Stimulated activated naive CD8-positive, alpha-beta T cell treated with anti-CD3 and anti-CD28 coated beads, Interleukin-15, amount 100 ng/mL, for 72 hours (primary cell): ENCODE measurements at regions not wholly inside any gene's neighbourhood (a gene's known extent, or its start where the extent isn't known, plus 50 kb on each side); places are given as distances from the start of the nearest gene placed in this dataset.
"Not testable (repeated sequence)": the region's sequence is repeated elsewhere in the genome, so short reads cannot be mapped to it uniquely, and the experiment has no call there.

ENCODE experiments used
- ATAC-seq: fragments of 150-1000 bp; cut with Tn5 transposase; 2 replicates; pipeline ENCODE4 v1.10.0; 2021; ENCODE audit warnings: mild to moderate bottlenecking, moderate library complexity
- DNase-seq, 2 donors: peaks; one replicate each; pipeline ENCODE4 v3.0.0; 2021 to 2022
- H3K27ac Mint-ChIP-seq, 2 donors: one replicate each; pipeline ENCODE4 v1.8.0; 2022; ENCODE audit warnings: mild to moderate bottlenecking in 2 of 2, mixed read lengths in 2 of 2, moderate library complexity in 2 of 2
- H3K27me3 Mint-ChIP-seq: one replicate; pipeline ENCODE4 v1.8.0; 2022; ENCODE audit warnings: mixed read lengths
- H3K4me1 Mint-ChIP-seq: one replicate; pipeline ENCODE4 v1.8.0; 2022; ENCODE audit warnings: mild to moderate bottlenecking, mixed read lengths
- H3K4me3 Mint-ChIP-seq, 2 donors: one replicate each; pipeline ENCODE4 v1.8.0; 2022; ENCODE audit warnings: mild to moderate bottlenecking in 2 of 2, mixed read lengths in 2 of 2, moderate library complexity in 1 of 2
- H3K9me3 Mint-ChIP-seq, 2 donors: one replicate each; pipeline ENCODE4 v1.8.0; 2022; ENCODE audit warnings: mixed read lengths in 2 of 2

- DNase-seq = no peak
- no peak for ATAC-seq
- Mint-ChIP-seq H3K27me3 (no peaks in the 10 kb centered on the region), H3K4me3 (no peak overlapping the region), H3K27ac (no peak overlapping the region), H3K4me1 (no peaks in the 10 kb centered on the region), H3K9me3 (peaks cover 9 to 26% of the 10 kb centered on the region in 2 donors)
These were observed 343.3 kb upstream of the KLF4 start for GRCh38 chr9:107832871-107833270.

- no peaks in the 10 kb centered on the region for H3K4me1 Mint-ChIP-seq
- peaks cover 0 to 23% of the 10 kb centered on the region in 2 donors for H3K9me3 Mint-ChIP-seq
These were observed 340.9 kb upstream of the KLF4 start for GRCh38 chr9:107830479-107830878.

GRCh38 chr9:107827884-107828283 is 338.3 kb upstream of the KLF4 start:
- H3K9me3 Mint-ChIP-seq = peaks cover 0 to 23% of the 10 kb centered on the region in 2 donors
- no peaks in the 10 kb centered on the region for H3K4me1 Mint-ChIP-seq
- no peak for DNase-seq
- no peak overlapping the region for H3K27ac Mint-ChIP-seq
- no peak for ATAC-seq
- no peaks in the 10 kb centered on the region for H3K27me3 Mint-ChIP-seq
- no peak overlapping the region for H3K4me3 Mint-ChIP-seq

More at GRCh38 chr9:107830479-107830878, 340.9 kb upstream of the KLF4 start:
- DNase-seq (no peak), ATAC-seq (no peak)
- H3K27ac Mint-ChIP-seq = no peak overlapping the region
- no peak overlapping the region for H3K4me3 Mint-ChIP-seq
- no peaks in the 10 kb centered on the region for H3K27me3 Mint-ChIP-seq

GRCh38 chr9:107827304-107827703 is 337.7 kb upstream of the KLF4 start:
- no peak for DNase-seq

GRCh38 chr9:107826688-107826983 is 337.1 kb upstream of the KLF4 start:
- DNase-seq, H3K27ac Mint-ChIP-seq, H3K4me1 Mint-ChIP-seq, H3K27me3 Mint-ChIP-seq, ATAC-seq, H3K4me3 Mint-ChIP-seq: not testable (repeated sequence)
- peaks cover 0 to 23% of the 10 kb centered on the region in 2 donors for H3K9me3 Mint-ChIP-seq

More at GRCh38 chr9:107827304-107827703, 337.7 kb upstream of the KLF4 start:
- no peak overlapping the region for H3K4me3 Mint-ChIP-seq
- ATAC-seq = no peak
- H3K4me1 Mint-ChIP-seq = no peaks in the 10 kb centered on the region
- H3K27me3 Mint-ChIP-seq = no peaks in the 10 kb centered on the region
- no peak overlapping the region for H3K27ac Mint-ChIP-seq
- peaks cover 0 to 23% of the 10 kb centered on the region in 2 donors for H3K9me3 Mint-ChIP-seq

GRCh38 chr9:107824556-107824955 is 335.0 kb upstream of the KLF4 start:
- H3K27ac Mint-ChIP-seq = no peak overlapping the region
- ATAC-seq (no peak), DNase-seq (no peak)
- H3K9me3 Mint-ChIP-seq = peaks cover 0 to 17% of the 10 kb centered on the region in 2 donors
- H3K27me3 Mint-ChIP-seq = no peaks in the 10 kb centered on the region
- H3K4me1 Mint-ChIP-seq = no peaks in the 10 kb centered on the region
- H3K4me3 Mint-ChIP-seq = no peak overlapping the region

- no peaks in the 10 kb centered on the region for H3K27me3 Mint-ChIP-seq
- no peak overlapping the region for H3K4me3 Mint-ChIP-seq
- no peaks in the 10 kb centered on the region for H3K4me1 Mint-ChIP-seq
- no peak overlapping the region for H3K27ac Mint-ChIP-seq
- no peak for ATAC-seq
- no peak for DNase-seq
- peaks cover 3 to 6% of the 10 kb centered on the region in 2 donors for H3K9me3 Mint-ChIP-seq
These were observed 330.4 kb upstream of the KLF4 start for GRCh38 chr9:107819772-107820565.

- H3K4me3 Mint-ChIP-seq = not testable (repeated sequence)
These were observed 328.9 kb upstream of the KLF4 start for GRCh38 chr9:107818503-107818829.

GRCh38 chr9:107817595-107818502 is 328.3 kb upstream of the KLF4 start:
- DNase-seq, H3K4me3 Mint-ChIP-seq, H3K9me3 Mint-ChIP-seq, H3K4me1 Mint-ChIP-seq, ATAC-seq, H3K27me3 Mint-ChIP-seq, H3K27ac Mint-ChIP-seq: not testable (repeated sequence)

More at GRCh38 chr9:107818503-107818829, 328.9 kb upstream of the KLF4 start:
- H3K27me3 Mint-ChIP-seq, ATAC-seq, H3K27ac Mint-ChIP-seq, H3K4me1 Mint-ChIP-seq, DNase-seq, H3K9me3 Mint-ChIP-seq: not testable (repeated sequence)

GRCh38 chr9:107816561-107817021 is 327.0 kb upstream of the KLF4 start:
- Mint-ChIP-seq H3K9me3 (peaks cover 0 to 6% of the 10 kb centered on the region in 2 donors), H3K27ac (no peak overlapping the region), H3K4me1 (no peaks in the 10 kb centered on the region), H3K27me3 (no peaks in the 10 kb centered on the region), H3K4me3 (no peak overlapping the region)
- no peak for ATAC-seq
- no peak for DNase-seq

- ATAC-seq = no peak
- DNase-seq = no peak
- H3K27ac Mint-ChIP-seq = no peak overlapping the region
These were observed 326.4 kb upstream of the KLF4 start for GRCh38 chr9:107815782-107816560.

GRCh38 chr9:107813287-107813686 is 323.7 kb upstream of the KLF4 start:
- no peak overlapping the region for H3K27ac Mint-ChIP-seq
- no peaks in the 10 kb centered on the region for H3K27me3 Mint-ChIP-seq
- peaks cover 4 to 15% of the 10 kb centered on the region in 2 donors for H3K9me3 Mint-ChIP-seq
- no peak for ATAC-seq
- H3K4me1 Mint-ChIP-seq = no peaks in the 10 kb centered on the region
- H3K4me3 Mint-ChIP-seq = no peak overlapping the region
- DNase-seq = no peak

More at GRCh38 chr9:107815782-107816560, 326.4 kb upstream of the KLF4 start:
- no peaks in the 10 kb centered on the region for H3K4me1 Mint-ChIP-seq
- peaks cover 0 to 6% of the 10 kb centered on the region in 2 donors for H3K9me3 Mint-ChIP-seq
- no peak overlapping the region for H3K4me3 Mint-ChIP-seq
- no peaks in the 10 kb centered on the region for H3K27me3 Mint-ChIP-seq

- Mint-ChIP-seq H3K9me3 (peaks cover 14 to 17% of the 10 kb centered on the region in 2 donors), H3K27me3 (no peaks in the 10 kb centered on the region), H3K4me1 (no peaks in the 10 kb centered on the region), H3K27ac (no peak overlapping the region), H3K4me3 (no peak overlapping the region)
- DNase-seq (no peak), ATAC-seq (no peak)
These were observed 320.9 kb upstream of the KLF4 start for GRCh38 chr9:107810461-107810961.

GRCh38 chr9:107809871-107810460 is 320.4 kb upstream of the KLF4 start:
- Mint-ChIP-seq H3K4me1 (no peaks in the 10 kb centered on the region), H3K27ac (no peak overlapping the region), H3K27me3 (no peaks in the 10 kb centered on the region), H3K4me3 (no peak overlapping the region), H3K9me3 (peaks cover 14 to 17% of the 10 kb centered on the region in 2 donors)
- ATAC-seq (no peak), DNase-seq (no peak)

GRCh38 chr9:107807183-107807582 is 317.6 kb upstream of the KLF4 start:
- H3K9me3 Mint-ChIP-seq = peaks cover 14 to 17% of the 10 kb centered on the region in 2 donors
- H3K4me1 Mint-ChIP-seq = no peaks in the 10 kb centered on the region
- peak overlapping the region in 1 of 2 donors; percentile 36 for H3K27ac Mint-ChIP-seq
- DNase-seq (no peak), ATAC-seq (no peak)
- H3K27me3 Mint-ChIP-seq = no peaks in the 10 kb centered on the region
- H3K4me3 Mint-ChIP-seq = no peak overlapping the region
